ENCODE measurements at regions not wholly inside any gene's neighbourhood (a gene's known extent, or its start where the extent isn't known, plus 50 kb on each side); places are given as distances from the start of the nearest gene placed in this dataset.

DNA sequence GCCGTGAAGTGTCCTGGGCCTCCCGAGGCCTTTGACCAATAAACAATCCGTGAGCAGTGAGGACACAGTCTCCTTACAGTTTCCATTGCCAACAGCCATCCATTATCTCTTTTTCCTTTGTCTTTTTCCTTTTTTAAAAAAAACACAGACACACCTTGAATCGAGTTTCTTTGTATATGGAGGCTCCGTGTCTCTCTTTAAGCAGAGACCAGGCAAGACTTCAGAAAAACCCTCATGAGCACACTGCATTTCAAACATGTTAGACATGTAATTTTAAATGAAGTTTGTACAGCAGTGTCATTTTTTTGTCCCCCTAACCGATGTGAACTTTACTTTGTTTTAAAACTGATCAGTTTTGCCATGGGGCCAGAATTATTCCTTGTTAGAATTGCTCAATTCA is 111.1 kb downstream of the SPTSSA start:
- DNase-seq (ENCODE audit: low read depth in 2 of 2): no peak

DNA sequence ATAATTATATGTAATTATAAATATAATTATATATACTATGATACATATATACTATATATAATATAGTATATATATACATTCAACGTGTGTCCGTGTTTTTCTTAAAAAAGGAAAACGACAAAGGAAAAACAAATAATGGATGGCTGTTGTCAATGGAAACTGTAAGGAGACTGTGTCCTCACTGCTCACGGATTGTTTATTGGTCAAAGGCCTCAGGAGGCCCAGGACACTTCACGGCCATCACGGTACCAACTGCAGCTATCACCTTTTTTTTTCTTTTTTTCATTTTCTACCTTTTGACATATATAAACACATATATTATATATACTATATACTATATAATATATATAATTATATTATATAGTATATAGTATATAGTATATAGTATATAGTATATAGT is 113.4 kb downstream of the SPTSSA start:
- DNase-seq (ENCODE audit: low read depth in 2 of 2): no peak

DNA sequence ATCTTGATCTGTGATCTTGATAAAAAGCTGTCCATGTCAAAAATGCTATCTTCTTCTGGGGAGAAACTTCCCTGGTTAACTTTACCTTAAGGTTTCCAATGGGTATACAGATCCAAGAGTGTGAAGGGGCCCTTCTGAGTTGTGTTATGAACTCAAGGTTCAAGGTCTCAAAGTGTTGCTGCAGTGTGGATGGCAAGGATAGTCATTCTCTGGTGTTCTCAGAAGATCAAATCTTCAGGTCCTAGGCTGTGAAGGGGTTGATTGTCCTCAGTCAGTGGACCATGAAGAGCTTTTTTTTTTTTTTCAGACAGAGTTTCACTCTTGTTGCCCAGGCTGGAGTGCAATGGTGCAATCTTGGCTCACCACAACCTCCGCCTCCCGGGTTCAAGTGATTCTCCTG is 114.4 kb downstream of the SPTSSA start:
- DNase-seq (ENCODE audit: low read depth in 2 of 2): no peak

DNA sequence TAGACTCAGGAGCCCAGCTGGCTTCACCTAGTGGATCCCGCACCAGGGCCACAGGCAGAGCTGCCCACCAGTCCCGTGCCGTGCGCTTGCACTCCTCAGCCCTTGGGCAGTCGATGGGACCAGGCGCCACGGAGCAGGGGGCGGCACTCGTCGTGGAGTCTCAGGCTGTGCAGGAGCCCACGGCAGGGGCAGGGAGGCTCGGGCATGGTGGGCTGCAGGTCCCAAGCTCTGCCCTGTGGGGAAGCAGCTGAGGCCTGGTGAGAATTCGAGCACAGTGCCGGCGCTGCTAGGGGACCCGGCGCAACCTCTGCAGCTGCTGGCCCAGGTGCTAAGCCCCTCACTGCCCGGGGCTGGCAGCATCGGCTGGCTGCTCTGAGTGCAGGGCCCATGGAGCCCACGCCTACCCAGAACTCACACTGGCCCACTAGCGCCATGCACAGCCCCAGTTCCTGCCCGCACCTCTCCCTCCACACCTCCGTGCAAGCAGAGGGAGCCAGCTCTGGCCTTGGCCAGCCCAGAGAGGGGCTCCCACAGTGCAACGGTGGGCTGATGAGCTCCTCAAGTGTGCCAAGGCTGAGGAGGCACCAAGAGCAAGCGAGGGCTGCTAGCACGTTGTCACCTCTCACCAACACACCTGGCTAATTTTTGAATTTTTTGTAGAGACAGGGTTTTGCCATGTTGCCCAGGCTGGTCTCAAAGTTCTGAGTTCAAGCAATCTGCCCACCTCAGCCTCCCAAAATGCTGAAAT is 116.1 kb downstream of the SPTSSA start:
- no peak for DNase-seq (ENCODE audit: low read depth in 2 of 2)

DNA sequence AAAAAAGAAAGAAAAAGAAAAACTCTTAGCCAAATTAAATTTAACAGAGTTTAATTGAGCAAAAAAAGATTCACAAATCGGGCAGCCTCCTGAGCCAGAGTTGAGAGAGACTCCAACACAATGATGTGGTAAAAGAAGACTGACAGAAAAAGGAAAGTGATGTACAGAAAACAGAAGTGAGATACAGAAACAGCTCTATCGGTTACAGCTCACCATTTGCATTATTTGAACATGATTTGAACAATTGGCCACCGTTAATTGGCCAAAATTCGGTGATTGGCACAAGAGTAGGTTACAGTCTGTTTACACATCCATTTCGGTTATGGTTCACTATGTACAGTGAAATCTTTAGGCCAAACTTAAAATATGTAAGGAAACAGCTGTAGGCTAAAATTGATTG is 117.7 kb downstream of the SPTSSA start:
- no peak for DNase-seq (ENCODE audit: low read depth in 2 of 2)

DNA sequence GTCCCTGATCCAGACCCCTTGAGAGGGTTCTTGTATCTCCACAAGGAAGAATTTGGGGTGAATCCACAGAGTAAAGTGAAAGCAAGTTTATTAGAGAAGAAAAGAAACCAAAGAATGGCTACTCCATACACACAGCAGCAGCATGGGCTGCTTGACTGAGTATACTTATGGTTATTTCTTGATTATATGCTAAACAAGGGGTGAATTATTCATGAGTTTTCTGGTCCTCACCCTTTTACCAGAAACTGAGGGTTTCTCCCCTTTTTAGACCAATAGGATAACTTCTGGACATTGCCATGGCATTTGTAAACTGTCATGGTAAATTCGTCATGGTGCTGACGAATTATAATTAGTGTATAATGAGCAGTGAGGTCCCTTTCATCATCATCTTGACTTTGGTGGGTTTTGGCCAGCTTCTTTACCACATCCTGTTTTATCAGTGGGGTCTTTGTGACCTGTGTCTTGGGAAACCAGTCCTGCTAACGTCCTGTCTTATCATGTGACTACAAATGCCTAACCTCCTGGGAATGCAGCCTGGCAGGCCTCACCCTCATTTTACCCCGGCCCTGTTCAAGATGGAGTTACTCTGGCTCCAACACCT is 121.9 kb downstream of the SPTSSA start:
- DNase-seq (ENCODE audit: low read depth in 2 of 2): no peak

DNA sequence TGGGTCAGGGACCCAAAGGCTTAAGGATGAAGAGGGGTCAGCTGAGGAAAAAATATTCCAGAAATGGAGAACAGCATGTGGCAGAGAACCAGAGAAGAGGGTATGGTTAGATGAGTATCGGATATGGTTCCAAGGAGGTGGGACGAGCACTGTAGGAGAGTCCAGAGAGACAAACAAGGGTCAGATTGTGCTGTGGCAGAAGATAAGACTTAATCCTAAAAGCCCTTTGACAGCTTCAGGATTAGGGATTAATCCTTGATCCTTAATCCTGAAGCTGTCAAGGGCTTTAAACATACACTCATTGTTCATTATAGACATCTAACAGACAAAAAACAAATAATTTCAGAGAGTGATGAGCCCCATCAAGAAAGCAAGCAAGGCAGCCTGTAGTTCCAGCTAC is 124.0 kb downstream of the SPTSSA start:
- DNase-seq (ENCODE audit: low read depth in 2 of 2): no peak

DNA sequence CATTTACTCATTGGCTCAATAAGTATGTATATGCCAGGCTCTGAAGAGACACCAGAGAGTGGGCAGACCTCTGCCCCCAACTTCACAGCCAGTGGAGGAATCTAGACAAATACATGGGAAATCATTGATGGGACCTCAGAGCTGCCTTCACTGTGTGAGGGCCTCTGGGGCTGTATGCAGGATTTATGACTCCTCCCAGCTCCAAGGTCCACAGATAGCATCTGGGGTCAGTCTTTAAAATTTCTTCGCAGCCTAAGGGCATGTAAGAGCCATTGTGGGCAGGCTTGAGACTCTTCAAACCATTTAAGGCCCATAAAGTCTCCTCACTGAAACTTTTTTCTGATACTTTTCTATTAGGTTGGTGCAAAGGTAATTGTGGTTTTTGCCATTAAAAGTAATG is 125.5 kb downstream of the SPTSSA start:
- no peak for DNase-seq (ENCODE audit: low read depth in 2 of 2)

DNA sequence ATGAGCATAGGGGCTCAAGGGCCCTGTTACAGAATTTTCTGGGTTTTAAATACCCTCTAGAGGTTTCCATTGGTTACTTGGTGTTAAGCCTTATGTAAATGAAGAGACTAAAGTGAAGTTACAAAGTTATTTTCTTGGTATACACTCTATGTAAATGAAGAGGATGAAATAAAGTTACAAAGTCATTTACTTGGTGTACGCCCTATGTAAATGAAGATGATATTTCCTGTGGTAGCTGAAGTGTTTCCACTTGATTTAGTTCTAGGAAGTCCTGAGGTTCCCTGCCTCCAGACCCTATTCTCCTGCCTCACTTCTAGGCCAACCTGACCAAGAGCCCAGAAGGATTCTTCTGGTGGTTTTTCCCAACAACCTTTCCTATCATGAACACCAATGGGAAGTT is 126.1 kb downstream of the SPTSSA start:
- no peak for DNase-seq (ENCODE audit: low read depth in 2 of 2)

DNA sequence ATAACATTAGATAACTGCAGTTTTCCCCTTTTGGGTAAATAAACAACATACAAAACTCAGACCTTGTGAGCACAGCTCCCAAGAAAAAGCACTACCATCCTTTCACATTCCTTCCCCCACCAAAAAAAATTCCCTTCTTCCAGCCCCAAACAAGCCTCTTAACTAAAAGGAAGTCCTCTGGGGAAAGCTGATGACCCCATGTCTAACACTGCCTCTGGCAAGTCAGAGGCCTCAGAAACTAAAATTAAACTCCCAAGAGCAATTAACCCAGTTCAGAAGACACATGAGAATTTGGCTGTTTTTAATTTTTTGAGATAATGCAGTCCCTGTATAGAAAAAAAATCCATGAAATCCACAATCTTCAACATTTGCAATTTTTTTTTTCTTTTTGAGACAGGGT is 127.7 kb downstream of the SPTSSA start:
- DNase-seq (ENCODE audit: low read depth in 2 of 2): no peak

DNA sequence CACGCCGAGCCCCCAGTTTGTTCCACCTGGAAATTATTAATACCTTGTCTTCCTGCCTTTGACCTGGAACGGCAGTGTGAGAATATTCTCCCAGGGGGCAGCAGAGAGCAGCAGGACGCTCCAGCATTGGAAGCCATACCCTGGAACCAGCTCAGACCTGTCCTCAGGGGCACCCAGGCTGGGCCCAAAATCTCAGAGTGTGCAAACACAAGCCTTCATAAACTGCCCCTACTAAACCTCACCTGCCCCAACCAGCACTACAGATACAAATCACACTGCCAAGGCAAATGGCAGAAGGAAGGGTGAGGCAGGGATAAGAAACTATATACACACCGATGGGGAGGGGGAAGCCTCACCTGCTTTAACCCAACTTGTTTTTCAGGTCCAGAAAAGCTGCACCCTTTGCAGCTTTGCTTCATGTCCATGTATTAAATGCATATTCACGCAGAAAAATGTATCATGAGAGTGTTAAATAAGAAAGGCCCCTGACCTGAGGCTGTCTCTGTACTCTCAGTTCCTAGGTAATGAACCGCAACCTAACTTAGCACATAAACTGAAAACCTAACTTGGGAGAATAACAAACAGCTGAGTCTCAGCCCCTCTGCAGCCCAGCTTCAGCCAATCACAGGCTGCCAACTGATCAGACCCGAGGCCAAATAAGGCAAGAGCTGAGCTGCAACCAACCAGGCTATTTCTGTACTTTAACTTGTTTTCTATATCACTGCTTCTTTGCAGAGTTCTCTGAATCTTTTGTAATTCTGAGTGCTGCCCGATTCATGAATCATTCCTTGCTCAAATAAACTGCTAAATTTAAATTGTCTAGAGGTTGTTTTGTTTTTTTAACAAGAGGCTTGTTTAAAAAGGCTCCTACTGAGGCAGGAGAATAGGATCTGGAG is 130.1 kb downstream of the SPTSSA start:
- peak in 1 of 2 experiments; percentile 15 for DNase-seq (ENCODE audit: low read depth in 2 of 2)

DNA sequence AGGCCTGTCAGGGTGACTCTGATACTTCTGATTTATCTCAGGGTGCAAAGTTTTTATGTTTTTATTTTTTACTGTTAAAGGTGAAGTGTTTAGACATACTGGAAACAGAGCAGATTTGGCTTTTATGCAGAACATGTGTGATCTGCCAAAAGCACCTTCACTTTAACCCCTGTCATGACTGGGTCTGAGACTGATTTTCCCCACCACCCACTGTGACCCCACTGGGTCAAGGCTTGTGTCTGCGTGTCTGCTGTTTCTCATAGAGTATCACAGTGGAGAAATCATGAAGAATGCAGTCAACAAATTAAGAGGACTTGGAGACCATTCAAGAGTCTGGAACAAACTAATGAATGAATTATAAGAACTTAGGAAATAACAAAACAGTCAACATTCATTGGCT is 131.2 kb downstream of the SPTSSA start:
- DNase-seq (ENCODE audit: low read depth in 2 of 2): no peak

DNA sequence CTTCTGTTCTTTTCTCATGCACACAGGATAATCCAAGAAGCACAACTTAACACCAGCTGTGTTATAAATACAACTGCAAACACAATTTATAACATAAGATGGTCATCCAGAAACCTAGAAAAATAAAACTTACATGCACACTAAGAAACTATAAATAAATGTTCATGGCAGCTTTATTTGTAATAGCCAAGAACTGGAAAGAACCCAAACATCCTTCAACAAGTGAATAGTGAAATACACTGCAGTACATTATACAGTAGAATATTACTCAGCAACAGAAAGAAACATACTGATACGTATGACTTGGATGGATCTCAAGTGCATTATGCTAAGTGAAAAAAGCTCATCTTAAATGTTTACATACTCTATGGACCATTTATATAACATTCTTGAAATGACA is 132.7 kb downstream of the SPTSSA start:
- DNase-seq (ENCODE audit: low read depth in 2 of 2): no peak

DNA sequence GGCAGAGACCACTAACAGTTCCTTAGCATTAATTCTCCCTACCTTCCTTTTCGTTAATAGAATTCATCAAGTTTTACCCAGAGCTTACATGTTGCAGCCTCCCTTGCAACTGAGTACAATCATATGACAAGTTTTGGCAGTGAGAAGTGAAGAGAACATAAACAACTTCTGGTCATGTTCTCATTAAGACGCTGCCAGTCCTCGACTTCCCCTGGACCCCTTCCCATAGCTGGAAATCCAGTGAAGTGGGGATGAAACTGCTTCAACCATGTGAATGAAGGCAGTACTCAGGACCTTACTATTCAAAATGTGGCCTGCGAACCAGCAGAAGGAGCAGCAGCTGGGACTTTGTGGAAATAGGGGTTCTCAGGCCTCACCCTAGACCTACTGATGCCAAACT is 133.9 kb downstream of the SPTSSA start:
- no peak for DNase-seq (ENCODE audit: low read depth in 2 of 2)

DNA sequence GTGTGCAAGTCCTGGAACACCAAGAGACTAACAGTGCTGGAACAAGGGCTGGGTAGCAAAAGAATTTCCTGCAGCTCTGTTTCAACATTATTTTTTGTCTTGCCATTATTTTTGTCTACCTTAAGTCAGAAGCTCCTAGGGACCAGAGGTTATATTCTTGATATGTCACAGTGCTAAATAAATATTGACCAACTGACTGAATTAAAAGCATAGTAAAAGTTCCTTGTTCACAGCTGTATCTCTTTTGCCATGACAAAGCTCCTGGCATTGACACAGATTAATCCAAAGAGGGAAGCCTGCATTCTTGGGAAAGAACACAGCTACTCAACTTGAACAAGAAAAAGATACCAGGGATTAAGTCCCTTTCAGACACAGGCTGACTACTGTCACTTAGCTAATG is 136.5 kb downstream of the SPTSSA start:
- no peak for DNase-seq (ENCODE audit: low read depth in 2 of 2)

DNA sequence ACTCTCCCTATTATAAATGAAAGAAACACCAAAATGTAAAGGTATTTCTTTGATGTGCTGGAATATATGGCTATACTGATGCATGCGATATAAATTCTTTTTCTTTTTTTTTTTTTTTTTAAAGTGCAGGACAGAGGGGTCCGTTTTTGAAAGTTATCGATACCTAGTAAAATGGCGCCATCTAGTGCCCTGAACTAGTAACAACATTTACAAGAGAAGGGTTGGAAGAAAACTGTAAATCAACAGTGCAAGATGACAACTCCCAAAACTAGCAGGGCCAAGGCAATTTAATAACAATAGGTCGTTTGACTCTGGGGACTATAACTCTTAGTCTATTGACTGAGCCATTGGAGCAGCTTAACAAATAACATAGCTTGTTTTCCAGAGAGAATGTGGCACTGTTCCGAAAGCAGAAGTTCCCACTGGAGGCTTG is 137.7 kb downstream of the SPTSSA start:
- peak in 1 of 2 experiments; percentile 6 for DNase-seq (ENCODE audit: low read depth in 2 of 2)

DNA sequence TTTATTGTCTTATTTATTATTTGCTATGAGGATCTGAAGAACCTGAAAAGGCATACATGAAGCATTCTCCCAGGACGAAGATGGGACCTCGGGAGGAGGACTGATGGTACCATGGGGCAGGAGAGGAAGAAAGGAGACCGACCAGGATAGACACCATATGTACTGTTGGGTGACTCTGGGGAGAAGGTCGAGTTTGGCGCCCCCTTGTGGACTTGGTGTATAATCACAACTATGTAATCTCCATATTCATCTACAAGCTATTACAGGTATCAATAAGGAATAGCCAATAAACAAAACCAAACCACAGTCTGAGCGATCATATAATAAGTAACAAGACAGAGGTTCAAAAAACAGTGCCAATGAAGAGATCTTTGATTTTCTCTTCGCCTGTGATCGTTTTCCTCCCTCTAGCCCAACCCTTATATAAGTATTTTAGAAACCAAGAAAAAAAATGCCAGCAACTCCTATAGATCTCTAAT is 139.1 kb downstream of the SPTSSA start:
- peak; percentile 19 to 32 for DNase-seq (ENCODE audit: low read depth in 2 of 2)

DNA sequence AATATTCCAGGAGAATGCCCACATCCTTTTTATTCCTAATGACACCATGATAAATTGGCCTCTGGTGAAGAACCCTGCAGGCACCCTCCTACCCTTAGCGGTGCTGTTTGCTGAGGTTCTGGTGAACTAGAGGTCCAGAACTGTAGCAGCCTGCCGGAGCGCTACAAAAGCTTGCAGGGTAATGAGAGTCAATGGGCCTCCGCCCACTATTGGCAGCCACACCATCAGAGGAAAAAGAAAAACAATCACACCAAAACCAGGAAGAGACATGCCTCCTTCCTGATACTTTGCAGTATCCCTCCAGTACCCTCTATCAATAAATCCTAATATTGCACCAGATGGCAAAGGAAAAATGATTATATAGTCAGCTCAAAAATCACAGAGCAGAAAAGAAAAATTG is 142.9 kb downstream of the SPTSSA start:
- no peak for DNase-seq (ENCODE audit: low read depth in 2 of 2)

DNA sequence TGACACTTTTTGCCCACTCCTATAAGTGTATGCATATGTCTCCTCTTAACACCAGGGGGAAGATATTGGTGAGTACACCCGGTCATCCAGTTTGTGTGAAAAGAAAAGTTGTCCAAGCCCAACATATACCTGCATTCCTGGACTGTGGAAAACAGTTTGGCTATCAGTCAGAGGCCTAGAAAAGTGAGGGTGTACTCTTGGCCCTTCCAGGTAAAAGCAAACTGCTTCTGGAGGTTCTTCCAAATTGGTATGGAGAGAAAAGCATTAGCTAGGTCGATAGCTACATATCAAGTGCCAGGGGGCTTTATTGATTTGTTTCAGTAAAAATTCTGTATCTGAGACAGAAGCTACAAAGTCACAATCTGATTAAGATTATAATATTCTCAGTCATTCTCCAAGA is 144.0 kb downstream of the SPTSSA start:
- no peak for DNase-seq (ENCODE audit: low read depth in 2 of 2)

DNA sequence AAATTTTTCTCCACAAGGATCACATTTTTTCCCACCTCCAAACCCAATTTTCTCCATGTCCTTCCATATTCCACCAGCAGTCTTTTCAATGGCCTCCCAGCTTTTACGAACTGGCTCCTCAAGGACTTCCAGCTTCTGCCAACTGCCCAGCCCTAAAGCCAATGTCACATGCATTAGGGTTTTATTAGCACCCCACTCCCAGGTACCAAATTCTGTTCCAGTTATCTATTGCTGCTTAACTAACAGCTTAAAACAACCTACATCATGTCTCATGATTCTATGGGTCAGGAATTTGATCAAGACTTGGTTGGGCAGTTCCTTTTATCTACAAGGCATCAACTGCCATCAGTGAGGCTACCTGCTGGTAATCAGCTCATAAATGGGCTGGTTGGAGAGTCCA is 151.3 kb downstream of the SPTSSA start:
- no peak for DNase-seq (ENCODE audit: low read depth in 2 of 2)

DNA sequence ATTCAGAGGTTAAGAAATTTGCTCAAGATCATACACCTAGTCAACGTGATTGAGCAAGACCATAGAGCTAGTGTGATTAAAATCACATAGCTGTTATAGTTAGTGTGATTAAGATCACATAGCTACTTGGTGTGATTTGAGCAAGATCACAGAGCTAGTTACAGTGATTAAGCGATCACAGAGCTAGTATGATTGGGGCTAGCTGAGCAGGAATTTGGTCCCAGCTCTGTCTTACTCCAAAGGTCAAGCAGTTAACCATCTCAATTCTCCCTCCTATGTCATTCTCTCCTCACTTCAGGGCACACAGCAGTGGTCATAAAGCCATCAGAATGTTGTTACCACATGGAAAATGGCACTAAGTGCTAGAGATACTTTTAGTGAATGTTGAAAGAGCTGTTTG is 158.2 kb downstream of the SPTSSA start:
- no peak for DNase-seq (ENCODE audit: low read depth in 2 of 2)

DNA sequence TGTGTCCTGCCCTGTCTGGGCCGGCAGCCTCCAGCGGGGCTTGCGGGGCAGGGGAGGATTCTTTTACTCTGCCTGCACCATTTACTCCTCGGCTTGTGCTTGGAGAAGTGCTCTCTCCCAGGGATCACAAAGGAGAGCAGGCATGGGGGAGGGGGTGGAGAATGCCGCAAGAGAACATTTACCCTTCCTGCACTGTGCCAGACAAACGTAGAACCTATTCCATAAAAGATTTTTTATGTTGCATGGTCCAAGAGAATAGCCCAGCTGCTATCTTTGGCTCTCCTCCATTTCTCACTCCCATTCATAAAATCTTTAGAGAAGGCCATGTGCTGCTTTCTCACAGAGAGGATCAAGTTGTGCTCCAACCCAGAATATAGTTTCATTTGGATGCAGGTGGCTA is 159.4 kb downstream of the SPTSSA start:
- no peak for DNase-seq (ENCODE audit: low read depth in 2 of 2)

Measured in fibroblast of skin of left quadriceps (primary cell).